Hippocampal formation (tissue), 2 donors: ENCODE measurements at regions not wholly inside any gene's neighbourhood (a gene's known extent, or its start where the extent isn't known, plus 50 kb on each side); places are given as distances from the start of the nearest gene placed in this dataset.
"Not testable (repeated sequence)": the region's sequence is repeated elsewhere in the genome, so short reads cannot be mapped to it uniquely, and the experiment has no call there.

Experiments
- DNase-seq, 2 donors: peaks; one replicate each; lab custom pipeline; 2025; lab: John Stamatoyannopoulos, UW

DNA sequence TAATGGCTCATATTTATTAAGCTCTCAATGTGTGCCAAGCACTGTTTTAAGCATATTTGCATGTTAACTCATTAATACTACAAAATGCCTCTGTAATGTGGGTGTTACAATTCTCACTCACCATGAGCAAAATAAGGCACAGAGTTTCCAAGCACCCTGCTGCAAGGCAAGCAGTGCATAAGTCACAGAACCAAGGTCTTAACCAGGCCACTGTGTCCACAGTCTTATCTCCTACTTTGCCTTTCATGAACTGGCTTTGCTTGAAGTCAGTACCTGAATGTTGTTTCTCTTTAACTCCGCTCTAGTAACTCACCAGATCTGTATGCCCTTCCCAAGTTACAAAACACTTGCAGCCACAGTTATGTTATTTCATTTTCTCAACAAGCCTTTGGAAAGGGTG lies 1372.7 kb downstream of the AACS start:
- DNase-seq: no peak

- no peak for DNase-seq
Measured at GRCh38 chr12:126443977-126444376, 1378.7 kb downstream of the AACS start.

DNA sequence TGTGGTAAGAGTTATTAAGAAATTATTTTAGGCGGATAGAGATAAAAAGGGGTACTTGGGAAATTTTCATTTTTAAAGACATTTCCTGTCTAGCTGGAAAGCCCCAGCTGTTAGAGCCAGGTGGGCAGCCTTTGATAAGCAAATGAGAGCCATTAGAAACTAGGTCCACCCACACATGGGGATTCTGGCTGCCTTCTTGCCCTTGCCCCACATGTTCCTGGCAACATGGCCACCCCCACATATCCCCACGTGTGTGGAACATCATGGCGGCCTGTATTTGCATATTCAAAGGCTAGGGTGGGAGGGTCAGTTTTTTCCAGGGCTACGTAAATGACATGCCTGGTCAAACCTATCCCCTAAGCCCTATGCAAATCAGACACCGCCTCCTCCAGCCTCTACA lies 1382.1 kb downstream of the AACS start:
- no peak for DNase-seq

DNA sequence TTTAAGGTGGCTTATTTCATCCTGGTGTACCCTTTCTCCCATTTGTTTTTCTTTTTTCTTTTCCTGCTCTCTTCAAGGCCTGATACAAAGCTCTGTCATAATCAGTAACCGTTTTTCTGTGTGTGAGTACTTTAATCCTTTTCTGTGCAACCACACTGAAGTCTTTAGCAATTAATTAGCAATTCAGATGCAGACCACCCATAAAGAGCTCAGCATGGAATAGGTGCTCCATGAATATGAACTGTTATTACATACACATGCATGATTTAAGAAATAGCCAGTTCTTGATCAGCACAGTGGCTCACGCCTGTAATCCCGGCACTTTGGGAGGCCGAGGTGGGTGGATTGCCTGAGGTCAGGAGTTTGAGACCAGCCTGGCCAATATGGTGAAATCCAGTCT lies 1386.6 kb downstream of the AACS start:
- DNase-seq: no peak

- DNase-seq: not testable (repeated sequence)
Measured at GRCh38 chr12:126452686-126453085, 1387.5 kb downstream of the AACS start.

DNA sequence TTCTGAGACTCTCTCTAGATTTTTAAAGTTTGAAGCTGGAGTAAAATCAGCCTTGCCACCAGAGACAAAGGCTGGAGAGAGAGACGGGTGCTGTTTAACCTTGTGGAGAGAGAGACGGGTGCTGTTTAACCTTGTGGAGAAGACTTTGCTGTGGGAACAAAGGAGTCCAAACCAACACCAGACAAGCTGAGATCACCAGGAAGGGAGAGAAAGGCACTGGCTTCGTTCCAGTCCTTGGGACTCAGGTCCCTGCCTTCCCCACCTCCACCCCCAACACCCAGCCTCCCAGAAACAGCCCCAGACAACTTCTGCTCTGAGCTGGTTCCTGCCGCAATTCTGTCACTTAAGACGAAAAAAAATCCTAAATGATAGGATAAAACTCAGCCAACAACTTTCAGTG lies 1389.3 kb downstream of the AACS start:
- no peak for DNase-seq

DNA sequence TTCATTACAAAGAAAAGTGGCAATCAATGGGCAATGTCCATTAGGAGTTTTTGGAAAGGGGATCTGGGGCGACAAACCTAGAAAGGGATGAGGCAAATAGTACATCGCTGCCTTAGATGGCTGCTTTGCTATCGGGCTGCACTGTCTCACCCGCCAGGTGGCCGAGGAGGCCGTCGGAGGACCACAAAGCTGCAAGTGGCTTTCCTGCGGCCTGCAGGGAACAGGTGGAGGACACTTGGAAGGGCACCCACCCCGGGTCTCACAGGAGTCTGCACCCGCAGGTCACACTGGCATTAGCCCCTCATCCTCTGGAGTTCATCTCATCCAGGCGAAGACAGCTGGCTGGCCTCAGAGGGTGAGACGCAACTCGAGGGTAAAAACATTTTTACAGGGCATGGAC lies 1392.5 kb downstream of the AACS start:
- no peak for DNase-seq

DNA sequence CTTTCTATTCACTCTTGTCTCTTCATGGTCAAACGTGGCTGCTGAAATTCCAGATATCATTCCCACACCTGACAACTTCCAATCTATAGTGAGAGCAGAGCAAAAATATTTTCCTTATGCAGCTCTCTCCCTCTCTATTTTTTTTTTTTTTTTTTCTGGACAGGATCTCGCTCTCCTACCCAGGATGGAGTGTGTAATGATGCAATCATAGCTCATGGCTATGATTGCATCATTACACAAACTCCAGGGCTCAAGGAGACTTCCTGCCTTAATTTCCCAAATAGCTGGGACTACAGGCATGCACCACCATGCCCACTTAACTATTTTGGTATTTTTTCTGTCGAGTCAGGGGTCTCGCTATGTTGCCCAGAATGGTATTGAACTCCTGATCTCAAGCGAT lies 1398.9 kb downstream of the AACS start:
- no peak for DNase-seq

DNA sequence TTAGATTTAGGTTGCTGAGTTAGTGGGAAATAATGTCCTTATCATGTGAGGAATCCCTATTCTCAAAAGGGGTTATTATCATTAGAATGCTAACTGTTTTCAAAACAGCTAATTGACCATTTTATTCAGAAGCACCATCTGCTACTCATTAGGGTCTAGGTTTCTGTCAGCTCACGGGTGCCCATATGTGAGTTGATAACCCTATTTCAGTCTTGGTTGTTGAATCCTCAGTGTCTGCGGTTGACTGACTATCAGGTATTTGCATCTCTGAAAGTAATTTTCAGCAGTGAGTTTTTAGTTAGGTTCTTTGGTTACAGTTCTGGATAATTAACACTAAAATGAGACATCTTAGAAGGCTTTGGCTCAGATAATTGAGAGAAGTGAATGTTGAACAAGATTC lies 1404.0 kb downstream of the AACS start:
- DNase-seq: no peak

GRCh38 chr12:126474703-126475102 lies 1409.5 kb downstream of the AACS start:
- no peak for DNase-seq

- DNase-seq: no peak
Measured at GRCh38 chr12:126480451-126480850, 1415.2 kb downstream of the AACS start.

DNA sequence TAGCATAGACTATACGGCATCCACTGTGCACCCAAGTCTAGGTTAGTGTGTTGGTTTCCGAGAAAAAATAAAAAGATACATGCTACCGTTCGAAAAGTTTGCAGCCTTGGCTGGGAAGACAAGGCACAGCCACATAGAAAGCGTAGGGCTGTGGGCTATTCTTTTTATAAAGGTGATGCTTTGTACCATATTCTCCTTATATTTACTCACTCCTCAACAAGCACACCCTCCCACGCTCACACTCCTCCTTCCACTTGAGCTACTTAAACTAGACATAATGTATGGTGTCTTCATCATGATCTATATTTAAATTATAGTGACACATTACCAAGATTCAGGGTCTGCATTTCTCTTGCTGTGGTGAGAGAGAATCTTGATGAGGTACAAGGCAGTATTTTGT lies 1416.5 kb downstream of the AACS start:
- no peak for DNase-seq

GRCh38 chr12:126482238-126482889 lies 1417.1 kb downstream of the AACS start:
- DNase-seq: no peak

DNA sequence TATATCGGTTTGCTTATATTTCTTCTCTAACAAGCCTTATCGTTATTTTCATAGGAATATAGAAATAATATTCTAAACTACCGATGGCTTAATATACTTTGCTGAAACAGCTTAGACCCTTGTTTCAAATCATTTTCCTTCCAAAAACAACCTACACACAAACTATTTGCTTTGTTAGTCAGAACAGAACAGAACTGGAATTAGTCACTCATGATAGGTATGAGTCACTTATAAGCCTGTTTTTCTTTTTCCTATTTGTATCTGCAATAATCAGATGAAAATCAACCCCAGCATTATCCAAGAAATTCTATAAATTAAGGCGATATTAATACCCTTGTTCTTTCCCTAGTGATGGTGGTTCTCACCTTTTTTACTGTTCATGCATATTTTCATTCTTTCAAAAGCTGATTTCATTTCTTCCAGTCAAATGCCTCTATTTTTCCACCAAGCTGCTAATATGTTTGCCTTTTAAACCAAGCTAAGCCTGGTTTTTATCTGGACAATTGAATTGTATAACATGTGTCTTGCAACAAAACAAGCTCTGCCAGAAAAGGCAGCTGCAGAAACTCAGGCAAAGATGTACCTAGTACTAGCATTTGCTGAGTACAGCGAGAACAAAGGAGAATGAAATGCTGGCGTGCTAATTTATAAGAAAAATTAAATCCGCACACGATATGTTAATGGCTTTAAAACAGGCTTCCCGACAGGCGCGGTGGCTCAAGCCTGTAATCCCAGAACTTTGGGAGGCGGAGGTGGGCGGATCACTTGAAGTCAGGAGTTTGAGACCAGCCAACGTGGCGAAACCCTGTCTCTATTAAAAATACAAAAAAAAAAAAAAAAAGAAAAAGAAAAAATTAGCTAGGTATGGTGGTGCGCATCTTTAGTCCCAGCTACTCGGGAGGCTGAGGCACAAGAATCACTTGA lies 1418.2 kb downstream of the AACS start:
- peak in 1 of 2 donors; percentile 20 for DNase-seq

DNA sequence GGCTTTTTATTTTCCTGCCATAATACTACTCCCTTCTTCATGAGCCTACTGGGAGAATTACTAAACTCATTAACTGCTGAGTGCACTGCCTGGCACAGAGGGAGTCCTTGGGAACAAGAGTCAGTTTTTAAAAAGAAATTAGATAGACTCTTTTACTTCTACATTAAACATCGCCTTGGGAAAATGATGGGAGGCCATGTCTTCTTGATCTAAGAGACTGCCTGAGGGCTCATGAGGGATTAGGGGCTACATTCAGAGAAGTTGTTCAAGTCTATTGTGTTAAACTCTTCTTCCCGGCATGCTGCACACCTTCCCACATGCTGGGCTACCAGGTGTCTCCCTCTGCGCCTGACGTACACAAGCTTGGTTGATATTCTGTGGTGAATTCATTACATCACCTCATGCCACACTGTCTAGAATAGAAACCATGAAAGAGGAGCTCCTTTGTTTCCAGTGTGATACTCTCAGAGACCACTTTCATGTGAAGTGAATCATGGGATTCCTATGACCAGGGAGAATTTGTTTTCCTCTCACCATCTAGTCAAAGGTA lies 1422.3 kb downstream of the AACS start:
- no peak for DNase-seq

DNA sequence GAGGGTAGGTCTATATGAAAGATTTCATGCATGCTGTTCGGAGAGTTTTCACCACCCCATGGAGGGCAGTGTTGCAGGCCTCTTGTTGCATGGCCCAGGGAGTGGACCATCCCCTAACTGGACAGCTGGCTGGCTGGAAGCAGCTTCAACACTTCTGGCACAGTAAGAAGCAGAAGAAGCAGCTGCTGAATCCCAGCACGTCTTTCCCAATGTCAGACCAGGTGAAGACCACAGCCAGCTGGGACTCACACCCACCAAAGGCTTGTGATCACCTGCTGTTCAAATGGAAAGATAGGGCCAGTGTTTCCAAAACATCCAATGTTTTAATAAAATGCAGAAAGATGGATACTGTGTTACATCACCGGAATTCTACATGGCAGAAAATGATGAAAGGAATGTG lies 1423.6 kb downstream of the AACS start:
- no peak for DNase-seq

GRCh38 chr12:126492181-126492580 lies 1426.9 kb downstream of the AACS start:
- no peak for DNase-seq

DNA sequence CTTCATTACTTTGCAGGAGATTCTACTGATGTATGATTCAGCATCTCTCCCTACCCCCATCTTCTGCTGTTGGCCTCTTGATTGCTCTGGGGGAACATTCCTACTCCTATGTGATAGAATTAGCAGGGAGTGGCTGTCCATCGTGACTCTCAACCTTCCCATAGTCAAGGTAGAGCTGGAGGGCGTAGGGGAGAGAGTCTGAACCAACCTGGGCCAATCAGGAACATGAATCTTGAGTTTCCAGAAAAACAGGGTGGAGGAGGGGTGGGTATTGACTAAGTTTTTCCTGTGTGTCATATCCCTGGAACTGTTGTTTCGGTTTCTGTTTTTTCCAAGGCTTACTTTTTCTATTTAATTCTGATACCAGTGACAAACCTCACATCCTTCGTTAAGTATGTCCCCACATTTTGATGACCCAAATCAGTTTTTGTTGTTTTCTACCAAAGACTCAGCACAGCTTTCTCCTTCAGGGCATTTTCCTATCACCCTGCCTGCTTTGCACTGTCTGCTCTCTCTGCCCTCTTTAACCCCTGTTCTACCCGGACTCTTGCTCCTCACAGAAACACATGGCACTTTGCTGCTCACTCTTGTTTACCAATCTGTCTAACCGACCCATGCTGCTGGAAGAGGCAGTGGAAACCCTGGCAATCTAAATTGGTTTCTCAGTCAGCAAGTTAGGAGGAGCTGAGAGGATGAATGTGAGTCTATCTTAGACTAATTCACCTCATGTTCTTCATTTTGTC lies 1428.3 kb downstream of the AACS start:
- no peak for DNase-seq

DNA sequence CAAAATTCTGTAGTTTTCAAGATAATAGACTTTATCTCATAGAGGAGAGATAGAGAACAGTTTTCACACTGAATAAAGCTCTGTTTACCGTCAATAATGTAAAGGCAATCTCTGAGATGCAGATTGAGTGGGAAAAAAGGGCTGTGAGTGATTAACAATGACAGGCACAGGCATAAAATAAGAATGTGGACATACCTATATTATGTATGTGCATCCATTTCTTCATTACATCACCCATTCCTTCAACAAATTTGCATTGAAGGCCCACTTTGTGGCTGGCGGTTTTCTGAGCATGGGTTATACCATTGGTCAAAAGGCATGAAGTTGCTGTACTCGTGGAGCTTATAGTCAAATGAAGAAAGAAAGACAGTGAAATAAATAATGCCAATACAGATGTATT lies 1431.0 kb downstream of the AACS start:
- no peak for DNase-seq

GRCh38 chr12:126506426-126507182 lies 1441.4 kb downstream of the AACS start:
- no peak for DNase-seq

DNA sequence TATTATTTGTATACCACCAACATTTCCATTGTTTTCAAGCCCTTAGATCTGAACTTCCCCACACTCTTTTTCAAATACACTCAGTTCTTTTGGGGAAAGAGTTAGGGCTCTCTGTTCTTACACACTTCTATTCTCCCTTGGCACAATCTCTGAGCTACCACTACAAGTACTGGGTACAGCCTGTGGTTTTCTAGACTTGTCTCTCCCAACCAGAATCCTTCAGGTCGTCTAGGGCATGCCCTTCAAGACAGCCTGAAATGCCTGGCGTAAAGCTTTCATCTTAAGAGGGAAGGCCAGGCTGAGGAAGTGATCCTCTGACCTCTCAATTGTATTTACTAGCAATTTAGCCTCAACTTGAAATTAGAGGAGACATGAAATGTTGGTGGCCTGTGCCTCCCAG lies 1442.0 kb downstream of the AACS start:
- DNase-seq: no peak

DNA sequence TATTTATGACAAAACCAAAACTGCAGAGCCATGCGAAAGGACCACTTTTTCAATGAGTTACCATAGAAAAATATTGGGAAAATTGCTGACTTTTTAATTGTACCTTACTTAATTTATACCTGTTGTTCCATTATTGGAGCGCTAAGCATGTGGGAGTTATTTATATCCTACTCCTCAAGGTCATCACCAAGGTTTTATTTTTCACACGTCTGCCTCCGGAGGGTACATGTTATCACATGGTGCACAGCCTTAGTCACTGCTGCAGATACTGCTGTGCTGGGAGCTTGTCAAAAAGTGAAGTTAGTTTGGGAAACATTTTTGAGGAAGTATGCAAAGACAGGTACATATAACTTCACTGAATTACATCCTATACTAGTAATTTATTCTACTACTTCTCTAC lies 1444.3 kb downstream of the AACS start:
- no peak for DNase-seq
